SK-N-SH (cell line): ENCODE measurements at regions not wholly inside any gene's neighbourhood (a gene's known extent, or its start where the extent isn't known, plus 50 kb on each side); places are given as distances from the start of the nearest gene placed in this dataset.
"Not testable (repeated sequence)": the region's sequence is repeated elsewhere in the genome, so short reads cannot be mapped to it uniquely, and the experiment has no call there.

ENCODE experiments used
- CTCF ChIA-PET: fragments of 300-600, 350-600 bp; formaldehyde crosslinking; extraction: SDS; loops from one replicate; lab custom pipeline; 2021; lab: Yijun Ruan, JAX
- POLR2A ChIA-PET: fragments of 350-600 bp; sonication (Branson Sonifier 250); formaldehyde crosslinking; extraction: SDS; loops from one replicate; lab custom pipeline; 2020; ENCODE audit warnings: antibody characterized with exemption, inconsistent platforms; lab: Yijun Ruan, JAX
- DNase-seq: peaks from one replicate; pipeline ENCODE4 v3.0.0; 2012
- H2AFZ ChIP-seq: fragments of 200-600 bp; sonication (generic); 2 replicates; pipeline ENCODE4 v1.8.1; 2016; ENCODE audit warnings: antibody characterized with exemption, mild to moderate bottlenecking, low read depth
- H3F3A ChIP-seq: fragments of 200-600 bp; sonication (generic); replicated peaks from 2 replicates; pipeline ENCODE3; 2016; ENCODE audit warnings: antibody characterized with exemption, mild to moderate bottlenecking; ENCODE audit not compliant: insufficient read depth
- H3K27ac ChIP-seq, 2 experiments: fragments of 200-500 bp in 1 of 2; fragments of 200-600 bp in 1 of 2; sonication (Bioruptor generic) in 1 of 2; sonication (generic), shearing (Covaris generic) in 1 of 2; 2 replicates each; pipeline versions ENCODE4 v1.5.1 to v1.6.1; 2014 to 2016; ENCODE audit warnings: low read depth in 2 of 2, inconsistent platforms in 1 of 2, low read length in 1 of 2, mild to moderate bottlenecking in 1 of 2, mixed read lengths in 1 of 2
- H3K27me3 ChIP-seq: fragments of 200-600 bp; sonication (generic), shearing (Covaris generic); 2 replicates; pipeline ENCODE4 v1.6.1; 2016; ENCODE audit warnings: mixed run types; ENCODE audit not compliant: insufficient read depth
- H3K36me3 ChIP-seq, 2 experiments: fragments of 200-500 bp in 1 of 2; fragments of 200-600 bp in 1 of 2; sonication (Bioruptor generic) in 1 of 2; sonication (generic) in 1 of 2; replicated peaks in 1 of 2; 2 replicates each; pipeline versions ENCODE3 to v1.5.1; 2014 to 2016; ENCODE audit warnings: low read length in 1 of 2, mild to moderate bottlenecking in 1 of 2; ENCODE audit not compliant: insufficient read depth in 2 of 2, control insufficient read depth in 1 of 2
- H3K4me1 ChIP-seq, 2 experiments: fragments of 200-500 bp in 1 of 2; fragments of 200-600 bp in 1 of 2; sonication (Bioruptor generic) in 1 of 2; sonication (generic), shearing (Covaris generic) in 1 of 2; 2 replicates each; pipeline versions ENCODE4 v1.5.1 to v1.6.1; 2014 to 2016; ENCODE audit warnings: low read depth in 1 of 2, low read length in 1 of 2, mixed run types in 1 of 2; ENCODE audit not compliant: insufficient read depth in 2 of 2, control insufficient read depth in 1 of 2
- H3K4me2 ChIP-seq: fragments of 200-600 bp; sonication (generic), shearing (Covaris generic); 2 replicates; pipeline ENCODE4 v1.6.1; 2017; ENCODE audit warnings: mixed run types
- H3K4me3 ChIP-seq, 2 experiments: fragments of 200-500 bp in 1 of 2; fragments of 200-600 bp in 1 of 2; sonication (Bioruptor generic) in 1 of 2; sonication (generic), shearing (Covaris generic) in 1 of 2; 2 replicates each; pipeline versions ENCODE4 v1.5.1 to v1.8.1; 2014 to 2016; ENCODE audit warnings: low read depth in 2 of 2, inconsistent platforms in 1 of 2, low read length in 1 of 2, mild to moderate bottlenecking in 1 of 2, mixed read lengths in 1 of 2, moderate library complexity in 1 of 2
- H3K79me2 ChIP-seq: fragments of 200-600 bp; sonication (generic); 2 replicates; pipeline ENCODE4 v1.8.1; 2017; ENCODE audit warnings: mild to moderate bottlenecking; ENCODE audit not compliant: insufficient read depth
- H3K9ac ChIP-seq: fragments of 200-600 bp; sonication (generic); 2 replicates; pipeline ENCODE4 v1.6.1; 2017; ENCODE audit warnings: mixed run types
- H3K9me2 ChIP-seq: fragments of 200-600 bp; sonication (generic); 2 replicates; pipeline ENCODE4 v1.6.1; 2017; ENCODE audit warnings: mixed run types
- H3K9me3 ChIP-seq: fragments of 200-600 bp; sonication (generic); 2 replicates; pipeline ENCODE4 v1.6.1; 2017; ENCODE audit warnings: mixed run types, mild to moderate bottlenecking, moderate library complexity
- H4K20me1 ChIP-seq: fragments of 200-600 bp; sonication (generic); 2 replicates; pipeline ENCODE4 v1.6.1; 2017; ENCODE audit warnings: mild to moderate bottlenecking, mixed run types; ENCODE audit not compliant: insufficient read depth
- NRF1 ChIP-seq: IDR thresholded peaks from 2 replicates; pipeline ENCODE4 v1.6.1; 2012; ENCODE audit warnings: low read depth, mild to moderate bottlenecking, low read length
- WGBS: methylation state at CpG from one replicate; pipeline ENCODE4 v1.1.6; 2017; ENCODE audit warnings: low lambda C conversion rate; 5-methylcytosine and 5-hydroxymethylcytosine counted together
- TF ChIP-seq, protein P1 (sequence below): IDR thresholded peaks from 2 replicates; pipeline ENCODE4 v1.4.0; 2012; ENCODE audit warnings: low read depth

DNA sequence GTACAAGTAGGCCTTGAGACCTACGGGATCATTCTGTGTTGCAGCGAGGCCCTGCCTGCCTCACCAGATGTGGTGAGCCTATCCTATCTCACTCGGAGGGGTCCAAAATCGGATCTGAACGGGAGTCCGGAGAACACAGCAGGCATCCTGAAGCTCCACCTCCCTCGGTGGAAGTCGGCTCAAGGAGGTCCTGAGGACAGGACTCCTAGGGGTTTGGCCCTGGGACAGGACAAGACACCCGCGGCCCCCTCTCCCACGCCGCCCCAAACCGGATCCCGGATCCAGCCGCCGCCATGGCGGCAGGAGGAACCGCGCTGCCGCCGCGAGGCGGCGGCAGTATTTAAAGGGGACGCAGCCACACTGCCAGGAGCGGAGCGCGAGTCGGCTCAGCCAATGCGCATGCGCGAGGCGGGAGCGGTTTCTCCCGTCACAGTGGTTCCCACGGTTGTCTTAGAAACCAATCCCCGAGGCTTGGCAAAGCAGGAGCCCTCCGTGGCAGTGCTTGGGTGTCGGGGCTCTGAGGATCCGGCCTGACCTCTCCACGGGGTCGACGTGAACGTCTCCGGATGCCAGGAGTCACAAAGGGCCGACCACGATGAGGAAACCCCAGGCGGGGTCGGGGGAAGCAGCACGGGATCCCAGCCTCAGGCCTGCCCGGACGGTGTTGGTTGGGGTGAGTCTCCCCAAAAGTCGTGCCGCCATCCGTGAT is 454.6 kb upstream of the ZNG1F start:
- POLR2A ChIA-PET, H3K9me3 ChIP-seq, H3K27me3 ChIP-seq, H3K4me1 ChIP-seq, H4K20me1 ChIP-seq, CTCF ChIA-PET, H3K36me3 ChIP-seq, H3K9me2 ChIP-seq, H3K27ac ChIP-seq, H3F3A ChIP-seq, H3K79me2 ChIP-seq: not testable (repeated sequence)
- Histone ChIP-seq H3K4me3 (peak overlapping the region; percentile 29 to 32; a peak in 2 of 4 replicates), H3K4me2 (peak overlapping the region; percentile 33; the same call in 1 of the 2 replicates), H3K9ac (peak overlapping the region; percentile 43; the same call in 1 of the 2 replicates), H2AFZ (0 out of 2 replicates have a peak overlapping the region, but pooled peaks have one; percentile 46)
- TF ChIP-seq NRF1, result peak; percentile 47; the same call in 1 of the 2 replicates
- TF ChIP-seq, protein P1, sequence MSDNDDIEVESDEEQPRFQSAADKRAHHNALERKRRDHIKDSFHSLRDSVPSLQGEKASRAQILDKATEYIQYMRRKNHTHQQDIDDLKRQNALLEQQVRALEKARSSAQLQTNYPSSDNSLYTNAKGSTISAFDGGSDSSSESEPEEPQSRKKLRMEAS, result peak; percentile 59
- DNase-seq, result peak; percentile 52
- 0% methylated on average over 8 of the region's 55 CpGs for WGBS

DNA sequence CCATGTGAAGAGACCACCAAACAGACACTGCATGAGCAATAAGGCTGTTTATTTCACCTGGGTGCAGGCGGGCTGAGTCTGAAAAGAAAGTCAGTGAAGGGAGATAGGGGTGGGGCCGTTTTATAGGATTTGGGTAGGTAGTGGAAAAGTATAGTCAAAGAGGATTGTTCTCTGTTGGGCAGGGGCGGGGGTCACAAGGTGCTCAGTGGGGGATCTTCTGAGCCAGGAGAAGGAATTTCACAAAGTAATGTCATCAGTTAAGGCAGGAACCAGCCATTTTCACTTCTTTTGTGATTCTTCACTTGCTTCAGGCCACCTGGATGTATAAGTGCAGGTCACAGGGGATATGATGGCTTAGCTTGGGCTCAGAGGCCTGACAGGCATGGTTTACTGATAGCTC is 444.6 kb upstream of the ZNG1F start:
- H3K9me3 ChIP-seq, CTCF ChIA-PET: not testable (repeated sequence)

DNA sequence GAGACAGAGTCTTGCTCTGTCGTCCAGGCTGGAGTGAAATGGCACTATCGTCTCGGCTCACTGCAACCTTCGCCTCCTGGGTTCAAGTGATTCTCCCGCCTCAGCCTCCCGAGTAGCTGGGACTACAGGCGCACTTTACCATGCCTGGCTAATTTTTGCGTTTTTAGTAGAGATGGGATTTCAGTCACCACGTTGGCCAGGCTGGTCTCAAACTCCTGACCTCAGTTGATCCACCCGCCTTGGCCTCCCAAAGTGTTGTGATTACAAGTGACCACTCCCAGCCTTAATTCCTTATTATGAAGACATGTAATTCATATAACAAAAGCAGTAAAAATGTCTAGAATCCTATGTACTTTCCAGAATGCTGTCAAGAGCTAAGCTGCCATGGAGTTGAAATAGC is 434.5 kb upstream of the ZNG1F start:
- DNase-seq, result not testable (repeated sequence)

More for the DNA sequence above, 444.6 kb upstream of the ZNG1F start:
- H3K9ac ChIP-seq, H3K79me2 ChIP-seq, POLR2A ChIA-PET, H2AFZ ChIP-seq, H4K20me1 ChIP-seq, H3K4me1 ChIP-seq, H3F3A ChIP-seq, DNase-seq, H3K4me3 ChIP-seq, H3K27me3 ChIP-seq, H3K27ac ChIP-seq, H3K9me2 ChIP-seq, H3K36me3 ChIP-seq, H3K4me2 ChIP-seq: not testable (repeated sequence)
- 21% methylated on average over 3 of the region's 3 CpGs for whole genome bisulfite sequencing

DNA sequence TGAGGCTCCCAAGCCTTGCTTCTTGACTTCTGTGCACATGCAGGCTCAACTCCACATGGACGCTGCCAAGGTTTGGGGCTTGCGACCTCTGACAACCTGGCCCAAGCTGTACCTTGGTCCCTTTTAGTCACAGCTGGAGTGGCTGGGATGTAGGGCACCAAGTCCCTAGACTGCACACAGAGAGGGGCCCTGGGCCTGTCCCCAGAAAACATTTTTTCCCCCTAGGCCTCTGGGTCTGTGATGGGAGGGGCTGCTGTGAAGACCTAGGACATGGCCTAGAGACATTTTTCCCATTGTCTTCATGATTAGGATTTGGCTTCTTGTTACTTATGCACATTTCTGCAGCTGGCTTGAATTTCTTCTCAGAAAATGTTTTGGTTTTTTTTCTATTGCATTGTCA is 430.1 kb upstream of the ZNG1F start:
- H3K9me3 ChIP-seq, CTCF ChIA-PET, H4K20me1 ChIP-seq, H3K79me2 ChIP-seq, H3K27me3 ChIP-seq, H2AFZ ChIP-seq, H3K4me1 ChIP-seq, H3K36me3 ChIP-seq, POLR2A ChIA-PET, H3K9ac ChIP-seq, DNase-seq, H3K27ac ChIP-seq, H3K4me3 ChIP-seq, H3K4me2 ChIP-seq, H3K9me2 ChIP-seq, H3F3A ChIP-seq: not testable (repeated sequence)
- WGBS, result 66% methylated on average over 2 of the region's 2 CpGs

More for the DNA sequence above, 434.5 kb upstream of the ZNG1F start:
- H3K9me2 ChIP-seq, H3K9ac ChIP-seq, H3K27me3 ChIP-seq, H3K4me1 ChIP-seq, H3F3A ChIP-seq, H3K9me3 ChIP-seq, CTCF ChIA-PET, H3K4me2 ChIP-seq, H4K20me1 ChIP-seq, H2AFZ ChIP-seq, H3K36me3 ChIP-seq, H3K79me2 ChIP-seq, POLR2A ChIA-PET, H3K27ac ChIP-seq, H3K4me3 ChIP-seq: not testable (repeated sequence)
- WGBS, result 39% methylated on average over 9 of the region's 10 CpGs

DNA sequence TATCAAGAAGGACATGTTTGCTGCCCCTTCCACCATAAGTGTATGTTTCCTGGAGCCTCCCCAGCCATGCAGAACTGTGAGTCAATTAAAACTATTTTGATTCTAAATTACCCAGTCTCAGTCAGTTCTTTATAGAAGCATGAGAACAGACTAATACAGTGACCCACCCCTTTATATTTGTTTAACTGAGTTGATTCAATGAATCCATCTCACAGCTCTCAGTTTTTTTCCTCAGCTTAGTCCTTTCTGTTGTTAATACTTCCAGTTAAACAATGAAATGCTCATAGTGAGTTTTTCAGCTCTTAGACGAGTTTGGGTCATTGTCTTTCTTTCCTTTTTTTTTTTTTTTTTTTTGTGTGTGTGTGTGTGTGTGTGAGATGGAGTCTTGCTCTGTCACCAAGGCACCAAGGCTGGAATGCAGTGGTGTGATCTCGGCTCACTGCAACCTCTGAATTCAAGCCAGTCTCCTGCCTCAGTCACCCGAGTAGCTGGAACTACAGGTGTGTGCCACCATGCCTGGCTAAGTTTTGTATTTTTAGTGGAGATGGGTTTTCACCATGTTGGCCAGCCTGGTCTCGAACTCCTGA is 417.9 kb upstream of the ZNG1F start:
- WGBS, result no CpG with 5 or more reads among the region's 4 CpGs
- H3K4me2 ChIP-seq, DNase-seq, H3K9ac ChIP-seq, CTCF ChIA-PET, H3K9me3 ChIP-seq, H2AFZ ChIP-seq, H4K20me1 ChIP-seq, H3K36me3 ChIP-seq, H3K4me1 ChIP-seq, POLR2A ChIA-PET, H3K27ac ChIP-seq, H3K4me3 ChIP-seq, H3K27me3 ChIP-seq, H3K79me2 ChIP-seq, H3F3A ChIP-seq, H3K9me2 ChIP-seq: not testable (repeated sequence)

DNA sequence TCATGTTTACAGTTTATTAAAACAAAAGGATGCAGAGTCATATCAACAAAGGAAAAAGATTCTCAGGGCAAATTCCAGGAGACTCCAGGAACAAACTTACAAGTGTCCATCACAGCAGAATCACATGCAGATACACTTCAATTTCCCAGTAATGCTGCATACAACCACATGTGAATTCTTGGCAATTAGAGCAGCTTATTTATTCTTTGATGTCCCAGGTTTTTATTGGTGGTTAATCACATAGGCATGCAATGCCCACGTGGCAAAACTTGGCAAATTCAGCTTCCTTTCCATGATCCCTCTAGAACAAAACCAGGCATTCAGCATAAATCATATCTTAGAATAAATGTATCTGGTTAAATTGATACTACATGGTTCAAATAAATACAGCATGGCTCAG is 376.5 kb upstream of the ZNG1F start:
- POLR2A ChIA-PET, result not testable (repeated sequence)

More for the DNA sequence above, 376.5 kb upstream of the ZNG1F start:
- H3K27me3 ChIP-seq, H3F3A ChIP-seq, H3K27ac ChIP-seq, H3K9me2 ChIP-seq, H3K9me3 ChIP-seq, H3K36me3 ChIP-seq, H3K9ac ChIP-seq, H2AFZ ChIP-seq, H3K4me2 ChIP-seq, H4K20me1 ChIP-seq, CTCF ChIA-PET, H3K4me1 ChIP-seq, H3K4me3 ChIP-seq, DNase-seq, H3K79me2 ChIP-seq: not testable (repeated sequence)
- WGBS, result 7% methylated on average over 1 of the region's 1 CpG
